GM18909 (cell line): ENCODE measurements at regions not wholly inside any gene's neighbourhood (a gene's known extent, or its start where the extent isn't known, plus 50 kb on each side); places are given as distances from the start of the nearest gene placed in this dataset.

Experiments used
- ATAC-seq: cut with Tn5 transposase; IDR thresholded peaks from one replicate; pipeline ENCODE4 v1.9.1; 2021; ENCODE audit warnings: mild to moderate bottlenecking; ENCODE audit not compliant: unreplicated experiment, poor library complexity

- ATAC-seq: no peak
These were observed 180.5 kb downstream of the EFNB2 start for GRCh38 chr13:106354961-106355360.

- ATAC-seq: no peak
These were observed 182.6 kb downstream of the EFNB2 start for GRCh38 chr13:106352850-106353249.

- ATAC-seq: no peak
These were observed 184.2 kb downstream of the EFNB2 start for GRCh38 chr13:106351251-106351650.

GRCh38 chr13:106350208-106350607 is 185.3 kb downstream of the EFNB2 start:
- no peak for ATAC-seq

GRCh38 chr13:106349080-106349931 is 186.2 kb downstream of the EFNB2 start:
- ATAC-seq: no peak

- ATAC-seq: no peak
These were observed 187.2 kb downstream of the EFNB2 start for GRCh38 chr13:106348075-106348840.

GRCh38 chr13:106344342-106344741 is 191.1 kb downstream of the EFNB2 start:
- ATAC-seq: no peak

- no peak for ATAC-seq
These were observed 191.6 kb downstream of the EFNB2 start for GRCh38 chr13:106343836-106344235.

- ATAC-seq: no peak
These were observed 195.2 kb downstream of the EFNB2 start for GRCh38 chr13:106340249-106340648.

GRCh38 chr13:106337096-106337850 is 198.2 kb downstream of the EFNB2 start:
- ATAC-seq: no peak

GRCh38 chr13:106336668-106337067 is 198.8 kb downstream of the EFNB2 start:
- no peak for ATAC-seq

GRCh38 chr13:106332621-106333020 is 202.8 kb downstream of the EFNB2 start:
- ATAC-seq: no peak

GRCh38 chr13:106331116-106331515 is 204.3 kb downstream of the EFNB2 start:
- ATAC-seq: no peak

GRCh38 chr13:106329941-106330340 is 205.5 kb downstream of the EFNB2 start:
- ATAC-seq: no peak

GRCh38 chr13:106326751-106327150 is 208.7 kb downstream of the EFNB2 start:
- no peak for ATAC-seq

- ATAC-seq: no peak
These were observed 211.0 kb downstream of the EFNB2 start for GRCh38 chr13:106324444-106324843.

GRCh38 chr13:106322628-106323027 is 212.8 kb downstream of the EFNB2 start:
- no peak for ATAC-seq

- ATAC-seq: no peak
These were observed 216.5 kb downstream of the EFNB2 start for GRCh38 chr13:106318941-106319411.

GRCh38 chr13:106314417-106314816 is 221.0 kb downstream of the EFNB2 start:
- no peak for ATAC-seq

- ATAC-seq: no peak
These were observed 224.5 kb downstream of the EFNB2 start for GRCh38 chr13:106311004-106311403.
